HUES48 (cell line): ENCODE measurements at regions not wholly inside any gene's neighbourhood (a gene's known extent, or its start where the extent isn't known, plus 50 kb on each side); places are given as distances from the start of the nearest gene placed in this dataset.

Experiments used
- H3K27ac ChIP-seq: one replicate; pipeline ENCODE4 v1.7.0; 2013; ENCODE audit warnings: low read depth, low read length, inconsistent platforms
- H3K27me3 ChIP-seq: 2 replicates; pipeline ENCODE4 v1.6.1; 2013; ENCODE audit warnings: mild to moderate bottlenecking, low read length; ENCODE audit not compliant: control insufficient read depth, insufficient read depth
- H3K36me3 ChIP-seq: 2 replicates; pipeline ENCODE4 v1.6.1; 2013; ENCODE audit warnings: low read length; ENCODE audit not compliant: control insufficient read depth, insufficient read depth
- H3K4me1 ChIP-seq: 2 replicates; pipeline ENCODE4 v1.6.1; 2013; ENCODE audit warnings: mild to moderate bottlenecking, low read length; ENCODE audit not compliant: control insufficient read depth, insufficient read depth
- H3K4me3 ChIP-seq: 2 replicates; pipeline ENCODE4 v1.5.1; 2013; ENCODE audit warnings: mild to moderate bottlenecking, low read depth, low read length
- H3K9ac ChIP-seq: 2 replicates; pipeline ENCODE4 v1.6.1; 2013; ENCODE audit warnings: mild to moderate bottlenecking, low read depth, low read length, moderate library complexity
- H3K9me3 ChIP-seq: 2 replicates; pipeline ENCODE4 v1.6.1; 2013; ENCODE audit warnings: low read length; ENCODE audit not compliant: control insufficient read depth, insufficient read depth

DNA sequence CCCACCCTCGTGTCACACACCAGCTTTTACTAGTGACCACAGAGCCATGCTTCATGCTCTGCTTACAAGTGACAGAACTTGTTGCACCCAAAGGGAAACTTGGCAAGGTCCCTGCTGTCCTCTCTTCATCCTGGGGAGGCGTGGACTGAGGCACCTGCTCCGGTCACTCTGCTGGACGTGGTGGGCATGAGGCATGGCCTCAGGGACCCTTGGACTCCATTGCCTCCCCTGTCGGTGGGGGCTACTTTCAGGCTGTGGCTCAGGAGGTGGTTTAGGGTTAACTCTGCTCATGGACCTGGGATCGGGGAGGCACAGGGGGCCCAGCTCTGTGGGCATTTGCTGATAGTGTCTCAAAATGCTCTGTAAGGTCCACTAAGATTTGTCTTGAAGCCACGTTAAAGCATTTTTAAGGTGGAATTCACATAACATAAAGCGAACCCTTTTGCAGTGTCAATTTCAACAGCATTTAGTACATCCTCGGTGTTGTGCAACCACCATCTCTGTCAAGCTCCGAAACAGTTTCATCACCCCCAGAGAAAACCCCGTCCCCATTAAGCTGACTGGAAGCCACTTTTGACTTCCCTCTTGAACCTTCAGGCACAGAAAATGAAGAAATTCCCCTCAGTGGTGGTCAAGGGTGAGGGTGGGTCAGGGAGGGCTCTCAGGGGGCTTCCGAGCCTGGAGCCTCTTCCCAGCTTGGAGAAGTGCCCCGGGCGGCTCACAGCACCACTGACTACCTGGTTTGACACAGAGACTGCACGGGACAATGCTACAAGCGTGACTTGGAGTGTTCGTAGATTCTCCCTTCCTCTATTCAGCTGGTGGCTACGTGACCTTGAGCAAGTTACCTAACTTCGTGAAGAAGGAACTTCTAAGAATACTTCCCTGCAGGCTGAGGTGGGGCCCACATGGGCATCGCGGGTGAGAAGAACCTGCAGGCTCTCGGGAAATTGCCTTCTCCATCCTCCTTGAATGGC lies 100.0 kb upstream of the HDAC4 start:
- Histone ChIP-seq H3K27me3 (no peaks in the 10 kb centered on the region), H3K4me1 (no peaks in the 10 kb centered on the region), H3K27ac (no peak overlapping the region), H3K36me3 (no peaks in the 10 kb centered on the region), H3K9ac (no peak overlapping the region), H3K4me3 (no peak overlapping the region), H3K9me3 (no peaks in the 10 kb centered on the region)

DNA sequence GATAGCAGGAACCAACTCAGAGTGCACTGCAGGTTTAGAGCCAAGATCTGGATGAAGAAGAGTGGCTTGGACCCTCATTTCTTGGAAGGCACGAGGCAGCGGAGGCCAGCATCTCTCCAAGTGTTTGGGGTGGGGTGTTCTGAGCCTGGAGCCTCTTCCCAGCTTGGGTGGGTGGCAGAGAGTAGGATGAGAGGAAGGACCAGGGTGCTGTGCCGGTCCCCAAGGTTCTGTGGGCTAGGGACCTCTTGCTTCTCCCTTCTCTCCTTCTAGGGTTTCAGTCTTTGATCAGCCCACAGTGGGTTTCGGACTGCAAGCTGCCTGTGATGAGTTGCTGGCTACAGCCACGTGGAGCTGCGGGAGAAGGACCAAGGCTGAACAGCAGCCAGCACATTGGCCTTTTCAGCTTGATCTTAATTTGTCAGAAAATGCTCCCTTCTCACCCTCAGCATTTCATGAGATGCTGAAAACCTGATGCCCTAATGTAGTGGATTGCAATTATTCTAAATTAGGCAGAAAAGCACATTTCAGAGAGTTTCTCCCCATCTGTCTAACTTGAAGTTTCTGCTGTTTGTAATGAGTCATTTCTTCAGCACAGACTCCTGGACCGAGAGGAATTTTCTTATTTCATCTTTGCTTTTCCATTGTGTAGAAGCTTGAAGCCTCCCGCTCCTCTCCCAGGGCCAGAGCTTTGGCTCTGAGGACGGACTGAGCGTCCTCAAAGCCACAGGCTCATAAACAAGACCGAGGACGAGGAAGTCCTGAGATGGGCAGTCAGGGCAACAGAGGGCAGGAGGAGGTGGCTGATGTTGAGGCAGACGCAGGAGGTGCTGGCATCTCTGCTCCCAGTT lies 99.1 kb upstream of the HDAC4 start:
- Histone ChIP-seq H3K27me3 (no peaks in the 10 kb centered on the region), H3K4me3 (no peak overlapping the region), H3K27ac (no peak overlapping the region), H3K36me3 (no peaks in the 10 kb centered on the region), H3K9me3 (no peaks in the 10 kb centered on the region), H3K4me1 (no peaks in the 10 kb centered on the region), H3K9ac (no peak overlapping the region)

DNA sequence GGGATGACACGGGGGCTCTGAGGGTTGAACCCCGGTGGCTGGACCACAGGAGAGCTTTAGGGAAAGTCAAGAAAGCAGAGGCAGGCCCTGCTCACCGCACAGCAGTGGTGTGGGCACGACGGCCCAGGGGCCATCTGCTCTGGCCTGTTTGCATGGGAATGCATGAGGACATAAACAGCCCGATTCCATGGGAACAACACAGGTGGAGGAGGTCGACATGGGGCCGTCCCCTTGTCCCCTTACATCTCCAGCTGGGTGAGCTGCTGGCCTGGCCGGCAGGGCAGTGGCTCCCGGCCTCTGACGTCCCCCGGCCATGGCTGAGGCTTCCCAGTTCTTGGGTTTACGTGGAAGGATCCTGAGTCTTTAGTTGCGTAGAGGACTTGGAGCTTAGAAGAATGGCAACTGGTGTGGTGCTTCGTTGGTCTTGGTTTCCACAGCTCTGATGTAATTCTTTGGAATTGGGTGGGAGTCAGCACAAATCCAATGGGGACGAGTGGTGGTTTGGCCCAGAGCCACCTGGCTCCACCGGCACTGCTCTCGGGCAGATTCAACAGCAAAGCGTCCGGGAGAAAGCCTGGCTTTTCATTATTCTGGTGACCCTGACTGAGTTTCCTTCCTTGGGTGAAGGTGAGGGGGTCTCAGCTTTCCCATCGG lies 98.3 kb upstream of the HDAC4 start:
- H3K36me3 ChIP-seq: no peaks in the 10 kb centered on the region
- no peak overlapping the region for H3K9ac ChIP-seq
- H3K4me1 ChIP-seq: no peaks in the 10 kb centered on the region
- H3K27ac ChIP-seq: no peak overlapping the region
- H3K4me3 ChIP-seq: no peak overlapping the region
- no peaks in the 10 kb centered on the region for H3K27me3 ChIP-seq
- H3K9me3 ChIP-seq: no peaks in the 10 kb centered on the region

DNA sequence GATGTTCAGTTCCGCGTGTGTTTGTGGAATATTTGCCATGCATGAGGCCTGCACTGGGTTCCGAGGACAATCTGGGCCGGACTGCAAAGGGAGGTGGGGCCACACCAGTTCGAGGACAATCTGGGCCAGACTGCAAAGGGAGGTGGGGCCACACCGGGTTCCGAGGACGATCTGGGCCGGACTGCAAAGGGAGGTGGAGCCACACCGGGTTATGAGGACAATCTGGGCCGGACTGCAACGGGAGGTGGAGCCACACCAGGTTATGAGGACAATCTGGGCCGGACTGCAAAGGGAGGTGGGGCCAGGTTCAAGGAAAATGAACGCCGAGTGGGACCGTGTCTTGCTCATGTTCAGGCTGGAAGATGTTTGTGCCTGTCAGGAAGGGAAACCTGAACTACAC lies 97.8 kb upstream of the HDAC4 start:
- Histone ChIP-seq H3K4me1 (no peaks in the 10 kb centered on the region), H3K9me3 (no peaks in the 10 kb centered on the region), H3K4me3 (no peak overlapping the region), H3K27me3 (no peaks in the 10 kb centered on the region), H3K9ac (no peak overlapping the region), H3K36me3 (no peaks in the 10 kb centered on the region), H3K27ac (no peak overlapping the region)

DNA sequence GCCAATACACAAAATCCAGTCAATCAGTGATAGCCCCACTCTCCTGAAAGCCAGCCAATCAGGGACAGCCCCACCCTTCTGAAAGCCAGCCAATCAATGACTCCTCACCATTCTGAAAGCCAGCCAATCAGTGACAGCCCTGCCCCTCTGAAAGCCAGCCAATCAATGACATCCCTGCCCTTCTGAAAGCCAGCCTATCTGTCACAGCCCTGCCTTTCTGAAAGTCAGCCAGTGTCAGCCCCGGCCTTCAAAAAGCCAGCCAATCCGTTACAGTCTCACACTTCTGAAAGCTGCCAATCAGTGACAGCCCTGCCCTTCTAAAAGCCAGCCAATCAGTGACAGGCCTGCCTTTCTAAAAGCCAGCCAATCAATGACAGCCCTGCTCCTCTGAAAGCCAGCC lies 95.9 kb upstream of the HDAC4 start:
- Histone ChIP-seq H3K9me3 (no peaks in the 10 kb centered on the region), H3K27me3 (no peaks in the 10 kb centered on the region), H3K9ac (no peak overlapping the region), H3K36me3 (no peaks in the 10 kb centered on the region), H3K27ac (no peak overlapping the region), H3K4me1 (no peaks in the 10 kb centered on the region), H3K4me3 (no peak overlapping the region)

DNA sequence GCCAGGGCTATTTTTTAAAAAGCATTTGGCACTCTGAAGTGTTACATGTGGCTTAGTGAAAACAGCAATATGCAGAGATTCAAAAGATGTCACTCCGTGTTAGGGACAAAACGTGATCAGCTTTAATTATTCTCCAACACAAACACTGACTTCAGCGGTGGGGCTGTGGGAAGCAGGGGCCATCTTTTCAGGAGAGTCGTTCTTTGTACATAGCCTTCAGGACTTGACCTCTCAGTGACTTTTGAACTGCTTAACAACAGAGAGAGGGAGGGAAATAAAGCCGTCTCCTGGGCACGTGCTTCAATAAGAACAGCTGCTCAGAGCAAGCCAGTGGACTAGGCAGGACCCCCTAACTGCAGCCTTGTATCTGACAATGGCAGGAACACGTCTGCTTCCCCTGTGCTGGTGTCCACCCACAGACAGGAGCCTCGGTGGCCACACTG lies 95.0 kb upstream of the HDAC4 start:
- Histone ChIP-seq H3K9me3 (no peaks in the 10 kb centered on the region), H3K36me3 (no peaks in the 10 kb centered on the region), H3K9ac (no peak overlapping the region), H3K27me3 (no peaks in the 10 kb centered on the region), H3K27ac (no peak overlapping the region), H3K4me1 (no peaks in the 10 kb centered on the region), H3K4me3 (no peak overlapping the region)

- Histone ChIP-seq H3K27ac (no peak overlapping the region), H3K9ac (no peak overlapping the region), H3K36me3 (no peaks in the 10 kb centered on the region), H3K9me3 (no peaks in the 10 kb centered on the region), H3K4me3 (no peak overlapping the region), H3K4me1 (no peaks in the 10 kb centered on the region), H3K27me3 (no peaks in the 10 kb centered on the region)
These were observed 94.4 kb upstream of the HDAC4 start for GRCh38 chr2:239495175-239495574.

GRCh38 chr2:239494578-239494977 lies 93.8 kb upstream of the HDAC4 start:
- Histone ChIP-seq H3K9me3 (no peaks in the 10 kb centered on the region), H3K4me3 (no peak overlapping the region), H3K4me1 (no peaks in the 10 kb centered on the region), H3K36me3 (no peaks in the 10 kb centered on the region), H3K27me3 (no peaks in the 10 kb centered on the region), H3K9ac (no peak overlapping the region), H3K27ac (no peak overlapping the region)

GRCh38 chr2:239489481-239489880 lies 88.7 kb upstream of the HDAC4 start:
- no peak overlapping the region for H3K27ac ChIP-seq
- H3K36me3 ChIP-seq: no peaks in the 10 kb centered on the region
- no peaks in the 10 kb centered on the region for H3K4me1 ChIP-seq
- no peaks in the 10 kb centered on the region for H3K27me3 ChIP-seq
- no peaks in the 10 kb centered on the region for H3K9me3 ChIP-seq
- H3K4me3 ChIP-seq: no peak overlapping the region
- no peak overlapping the region for H3K9ac ChIP-seq

- Histone ChIP-seq H3K9me3 (no peaks in the 10 kb centered on the region), H3K4me1 (no peaks in the 10 kb centered on the region), H3K9ac (no peak overlapping the region), H3K27me3 (no peaks in the 10 kb centered on the region), H3K36me3 (no peaks in the 10 kb centered on the region), H3K27ac (no peak overlapping the region), H3K4me3 (no peak overlapping the region)
These were observed 87.3 kb upstream of the HDAC4 start for GRCh38 chr2:239488125-239488524.
